SK-N-SH treated with all-trans-retinoic acid at 6 μM for 48 hours (cell line): ENCODE measurements at regions not wholly inside any gene's neighbourhood (a gene's known extent, or its start where the extent isn't known, plus 50 kb on each side); places are given as distances from the start of the nearest gene placed in this dataset.

Source experiments
- ATAC-seq: fragments of 200-7000 bp; cut with Tn5 transposase; 3 replicates; pipeline ENCODE4 v1.9.1; 2020; ENCODE audit warnings: mild to moderate bottlenecking, moderate library complexity
- ARNTL ChIP-seq: fragments of 450-650 bp; formaldehyde crosslinking; IDR thresholded peaks from 2 replicates; pipeline ENCODE4 v1.5.0; 2020; ENCODE audit warnings: low read depth, mild to moderate bottlenecking, moderate library complexity, borderline replicate concordance
- BACH2 ChIP-seq: fragments of 250-450 bp; sonication (Bioruptor Pico); IDR thresholded peaks from 2 replicates; pipeline ENCODE4 v1.9.0; 2021; ENCODE audit warnings: mild to moderate bottlenecking, borderline replicate concordance
- CSDC2 ChIP-seq: fragments of 250-450 bp; sonication (Bioruptor Pico); IDR thresholded peaks from 2 replicates; pipeline ENCODE4 v1.5.0; 2020; ENCODE audit warnings: mild to moderate bottlenecking, moderate library complexity
- CSRNP3 ChIP-seq: fragments of 250-450 bp; sonication (Bioruptor Pico); IDR thresholded peaks from 2 replicates; pipeline ENCODE4 v1.5.1; 2021; ENCODE audit warnings: mild to moderate bottlenecking, moderate library complexity
- ESRRG ChIP-seq: fragments of 250-450 bp; sonication (Bioruptor Pico); IDR thresholded peaks from 2 replicates; pipeline ENCODE4 v1.6.1; 2021; ENCODE audit warnings: mild to moderate bottlenecking
- GLIS3 ChIP-seq: fragments of 250-450 bp; sonication (Bioruptor Pico); IDR thresholded peaks from 2 replicates; pipeline ENCODE4 v1.5.0; 2020; ENCODE audit warnings: mild to moderate bottlenecking, moderate library complexity
- OSR1 ChIP-seq: fragments of 250-450 bp; sonication (Bioruptor Pico); IDR thresholded peaks from 2 replicates; pipeline ENCODE4 v1.8.0; 2022; ENCODE audit warnings: moderate library complexity, mild to moderate bottlenecking, inconsistent platforms
- PATZ1 ChIP-seq: fragments of 250-450 bp; sonication (Bioruptor Pico); IDR thresholded peaks from 2 replicates; pipeline ENCODE4 v1.8.0; 2020; ENCODE audit warnings: mild to moderate bottlenecking, moderate library complexity, borderline replicate concordance
- POU6F1 ChIP-seq: fragments of 250-450 bp; sonication (Bioruptor Pico); IDR thresholded peaks from 2 replicates; pipeline ENCODE4 v1.8.0; 2021; ENCODE audit warnings: low read depth, mild to moderate bottlenecking, moderate library complexity, borderline replicate concordance
- PPARA ChIP-seq: fragments of 250-450 bp; sonication (Bioruptor Pico); IDR thresholded peaks from 2 replicates; pipeline ENCODE4 v1.5.0; 2020; ENCODE audit warnings: mild to moderate bottlenecking, borderline replicate concordance
- RARB ChIP-seq: fragments of 250-450 bp; sonication (Bioruptor Pico); IDR thresholded peaks from 2 replicates; pipeline ENCODE4 v1.8.0; 2021; ENCODE audit warnings: mild to moderate bottlenecking, moderate library complexity
- SNAI2 ChIP-seq: fragments of 250-450 bp; sonication (Bioruptor Pico); IDR thresholded peaks from 2 replicates; pipeline ENCODE4 v1.5.0; 2020; ENCODE audit warnings: mild to moderate bottlenecking, moderate library complexity
- TOX ChIP-seq: fragments of 250-450 bp; sonication (Bioruptor Pico); IDR thresholded peaks from 2 replicates; pipeline ENCODE4 v1.8.0; 2021; ENCODE audit warnings: mild to moderate bottlenecking, moderate library complexity, borderline replicate concordance
- TSHZ2 ChIP-seq: fragments of 250-450 bp; sonication (Bioruptor Pico); IDR thresholded peaks from 2 replicates; pipeline ENCODE4 v1.5.0; 2020; ENCODE audit warnings: mild to moderate bottlenecking, moderate library complexity
- ZC3H10 ChIP-seq: fragments of 250-450 bp; sonication (Bioruptor Pico); IDR thresholded peaks from 2 replicates; pipeline ENCODE4 v1.5.1; 2021; ENCODE audit warnings: mild to moderate bottlenecking, moderate library complexity
- ZFP3 ChIP-seq: fragments of 250-450 bp; sonication (Bioruptor Pico); IDR thresholded peaks from 2 replicates; pipeline ENCODE4 v1.5.0; 2020; ENCODE audit warnings: mild to moderate bottlenecking, moderate library complexity
- ZFP30 ChIP-seq: fragments of 450-650 bp; formaldehyde crosslinking; IDR thresholded peaks from 2 replicates; pipeline ENCODE4 v1.5.0; 2022; ENCODE audit warnings: mild to moderate bottlenecking, moderate library complexity
- ZNF565 ChIP-seq: fragments of 450-650 bp; formaldehyde crosslinking; conservative IDR thresholded peaks from 2 replicates; pipeline ENCODE4 v1.5.0; 2020; ENCODE audit warnings: low read depth, mild to moderate bottlenecking, moderate library complexity
- ZNF70 ChIP-seq: fragments of 450-650 bp; formaldehyde crosslinking; IDR thresholded peaks from 2 replicates; pipeline ENCODE4 v1.5.0; 2020; ENCODE audit warnings: mild to moderate bottlenecking, moderate library complexity

GRCh38 chr12:72828662-72829324, 556.6 kb downstream of the TRHDE start:
- no peak for ATAC-seq
- no peak for TF ChIP-seq ZC3H10 (CRISPR knock-in tag)
- no peak for TF ChIP-seq CSRNP3 (CRISPR knock-in tag)
- no peak for TF ChIP-seq POU6F1
- TF ChIP-seq ZFP30: no peak
- no peak for TF ChIP-seq OSR1 (CRISPR knock-in tag)
- TF ChIP-seq GLIS3 (CRISPR knock-in tag): no peak
- TF ChIP-seq TSHZ2 (CRISPR knock-in tag): no peak
- TF ChIP-seq SNAI2: no peak
- no peak for TF ChIP-seq TOX (CRISPR knock-in tag)
- TF ChIP-seq ZFP3 (CRISPR knock-in tag): no peak
- no peak for TF ChIP-seq PPARA

GRCh38 chr12:72829838-72830237, 557.7 kb downstream of the TRHDE start:
- TF ChIP-seq RARB (CRISPR knock-in tag): no peak
- TF ChIP-seq ZC3H10 (CRISPR knock-in tag): no peak
- no peak for TF ChIP-seq ZFP30
- TF ChIP-seq CSRNP3 (CRISPR knock-in tag): no peak
- no peak for TF ChIP-seq TOX (CRISPR knock-in tag)
- TF ChIP-seq ZNF70 (CRISPR knock-in tag): no peak
- no peak for TF ChIP-seq PATZ1 (CRISPR knock-in tag)
- TF ChIP-seq PPARA: no peak
- no peak for TF ChIP-seq ARNTL (CRISPR knock-in tag)
- no peak for TF ChIP-seq TSHZ2 (CRISPR knock-in tag)
- TF ChIP-seq ESRRG (CRISPR knock-in tag): no peak
- no peak for TF ChIP-seq BACH2
- TF ChIP-seq OSR1 (CRISPR knock-in tag): no peak
- TF ChIP-seq ZFP3 (CRISPR knock-in tag): no peak
- TF ChIP-seq ZNF565 (CRISPR knock-in tag): no peak
- TF ChIP-seq CSDC2: no peak
- ATAC-seq: no peak
